IMR-90 (cell line): ENCODE measurements at regions not wholly inside any gene's neighbourhood (a gene's known extent, or its start where the extent isn't known, plus 50 kb on each side); places are given as distances from the start of the nearest gene placed in this dataset.

Experiments used
- ATAC-seq: fragments of 200-7000 bp; cut with Tn5 transposase; 2 replicates; pipeline ENCODE4 v1.9.1; 2020; ENCODE audit warnings: low read depth, mild to moderate bottlenecking, moderate library complexity
- BruUV-seq: library from RNA; stranded (reverse); fragments of 400-500 nt; replicated peaks from 2 replicates; lab custom pipeline; 2021; lab: Mats Ljungman, UMichigan
- CTCF ChIA-PET: fragments of 300-600 bp; formaldehyde crosslinking; extraction: SDS; loops from one replicate; lab custom pipeline; 2021; ENCODE audit warnings: antibody characterized with exemption; lab: Yijun Ruan, JAX
- POLR2A ChIA-PET: fragments of 300-600 bp; sonication (Branson Sonifier 250); formaldehyde crosslinking; loops from one replicate; lab custom pipeline; 2022; ENCODE audit warnings: antibody characterized with exemption; ENCODE audit not compliant: unreplicated experiment; lab: Charles Lee
- DNase-seq: peaks from one replicate; pipeline ENCODE4 v3.0.0; 2013
- H2AFZ ChIP-seq: replicated peaks from 2 replicates; pipeline ENCODE3; 2013; ENCODE audit warnings: low read length, mild to moderate bottlenecking; ENCODE audit not compliant: poor library complexity
- H2AK5ac ChIP-seq: 2 replicates; pipeline ENCODE4 v1.6.1; 2013; ENCODE audit warnings: low read depth, low read length, inconsistent platforms
- H2AK9ac ChIP-seq: replicated peaks from 2 replicates; pipeline ENCODE3; 2013; ENCODE audit warnings: mild to moderate bottlenecking, low read depth, low read length, moderate library complexity; ENCODE audit not compliant: poor library complexity
- H2BK120ac ChIP-seq: 2 replicates; pipeline ENCODE4 v1.6.1; 2013; ENCODE audit warnings: low read depth, low read length, inconsistent platforms
- H2BK15ac ChIP-seq: 3 replicates; pipeline ENCODE4 v1.6.1; 2013; ENCODE audit warnings: low read depth, low read length, inconsistent platforms
- H2BK20ac ChIP-seq: 2 replicates; pipeline ENCODE4 v1.6.1; 2013; ENCODE audit warnings: low read depth, mild to moderate bottlenecking, inconsistent platforms, low read length, moderate library complexity
- H2BK5ac ChIP-seq: 2 replicates; pipeline ENCODE4 v1.6.1; 2013; ENCODE audit warnings: mild to moderate bottlenecking, low read depth, low read length, inconsistent platforms; ENCODE audit not compliant: poor library complexity, severe bottlenecking
- H3K14ac ChIP-seq: replicated peaks from 2 replicates; pipeline ENCODE4 v1.6.1; 2013; ENCODE audit warnings: low read depth, low read length, inconsistent platforms
- H3K18ac ChIP-seq: 2 replicates; pipeline ENCODE4 v1.6.1; 2013; ENCODE audit warnings: low read depth, low read length, control low read depth
- H3K23ac ChIP-seq: 2 replicates; pipeline ENCODE4 v1.6.1; 2013; ENCODE audit warnings: low read depth, low read length, inconsistent platforms
- H3K27ac ChIP-seq: 2 replicates; pipeline ENCODE4 v1.5.1; 2013; ENCODE audit warnings: mild to moderate bottlenecking, control low read depth, low read length; ENCODE audit not compliant: insufficient read depth
- H3K27me3 ChIP-seq: 2 replicates; pipeline ENCODE4 v1.6.1; 2013; ENCODE audit warnings: low read length; ENCODE audit not compliant: control insufficient read depth, insufficient read depth
- H3K36me3 ChIP-seq: 2 replicates; pipeline ENCODE4 v1.6.1; 2013; ENCODE audit warnings: low read length, mixed read lengths; ENCODE audit not compliant: control insufficient read depth, insufficient read depth
- H3K4ac ChIP-seq: 2 replicates; pipeline ENCODE4 v1.6.1; 2013; ENCODE audit warnings: low read depth, low read length, inconsistent platforms
- H3K4me1 ChIP-seq: 2 replicates; pipeline ENCODE4 v1.6.1; 2013; ENCODE audit warnings: low read length, mixed read lengths; ENCODE audit not compliant: control insufficient read depth, insufficient read depth
- H3K4me2 ChIP-seq: 2 replicates; pipeline ENCODE4 v1.6.1; 2013; ENCODE audit warnings: low read depth, mild to moderate bottlenecking, control low read depth, low read length, moderate library complexity
- H3K4me3 ChIP-seq: 2 replicates; pipeline ENCODE4 v1.5.1; 2013; ENCODE audit warnings: low read depth, mild to moderate bottlenecking, control low read depth, low read length, moderate library complexity; ENCODE audit not compliant: insufficient read depth
- H3K56ac ChIP-seq: 2 replicates; pipeline ENCODE4 v1.6.1; 2013; ENCODE audit warnings: low read length, inconsistent platforms; ENCODE audit not compliant: insufficient read depth; ENCODE audit errors: extremely low read depth
- H3K79me1 ChIP-seq, 2 experiments: 2 replicates each; pipeline ENCODE4 v1.6.1; 2013; ENCODE audit warnings: low read length in 2 of 2, inconsistent platforms in 1 of 2, low read depth in 1 of 2
- H3K9ac ChIP-seq: 2 replicates; pipeline ENCODE4 v1.6.1; 2013; ENCODE audit warnings: low read depth, low read length, control low read depth
- H3K9me1 ChIP-seq: 2 replicates; pipeline ENCODE4 v1.6.1; 2013; ENCODE audit warnings: low read length, inconsistent platforms; ENCODE audit not compliant: insufficient read depth
- H3K9me3 ChIP-seq: 2 replicates; pipeline ENCODE4 v1.6.1; 2013; ENCODE audit warnings: low read length; ENCODE audit not compliant: control insufficient read depth, insufficient read depth
- H4K20me1 ChIP-seq: 2 replicates; pipeline ENCODE4 v1.6.1; 2013; ENCODE audit warnings: low read length, inconsistent platforms; ENCODE audit not compliant: insufficient read depth
- H4K5ac ChIP-seq: 2 replicates; pipeline ENCODE4 v1.6.1; 2013; ENCODE audit warnings: mild to moderate bottlenecking, low read depth, low read length, control low read depth
- H4K8ac ChIP-seq, 2 experiments: 2 replicates each; pipeline ENCODE4 v1.6.1; 2013; ENCODE audit warnings: low read depth in 2 of 2, low read length in 2 of 2, control low read depth in 1 of 2, inconsistent platforms in 1 of 2
- H4K91ac ChIP-seq: 2 replicates; pipeline ENCODE4 v1.6.1; 2013; ENCODE audit warnings: low read depth, low read length, inconsistent platforms; ENCODE audit not compliant: insufficient read depth
- CEBPB ChIP-seq: IDR thresholded peaks from 2 replicates; pipeline ENCODE4 v1.6.1; 2012; ENCODE audit warnings: low read depth, low read length, improper control_type of control experiment
- MAFK ChIP-seq: IDR thresholded peaks from 2 replicates; pipeline ENCODE4 v1.6.1; 2012; ENCODE audit warnings: low read depth, low read length, improper control_type of control experiment
- RCOR1 ChIP-seq: IDR thresholded peaks from 2 replicates; pipeline ENCODE4 v1.6.1; 2012; ENCODE audit warnings: mild to moderate bottlenecking, low read length, improper control_type of control experiment; ENCODE audit not compliant: insufficient replicate concordance
- WGBS, 2 experiments: methylation state at CpG; one replicate each; pipeline versions ENCODE4 v1.1.5 to v1.1.7; 2013; ENCODE audit warnings: missing lambda C conversion rate in 2 of 2; ENCODE audit not compliant: insufficient read length in 1 of 2; ENCODE audit errors: extremely low coverage in 2 of 2; 5-methylcytosine and 5-hydroxymethylcytosine counted together
- dilution Hi-C: fragments of 300-500 bp; cut with HindIII; formaldehyde crosslinking; loops from one replicate; pipeline ENCODE4 v1.14.3; 2018; ENCODE audit warnings: low sequenced_read_pairs; ENCODE audit not compliant: unreplicated experiment
- in situ Hi-C: fragments of 300-500 bp; cut with MboI; formaldehyde crosslinking; loops from 3 replicates; pipeline ENCODE4 v1.14.3; 2019; ENCODE audit warnings: low sequenced_read_pairs, inconsistent platforms, mixed read lengths
- intact Hi-C: fragments of 100-400 bp; cut with micrococcal nuclease; formaldehyde crosslinking; loops from 2 replicates; pipeline ENCODE4 v1.10.0; 2022
- TF ChIP-seq, protein P1 (sequence below): conservative IDR thresholded peaks from 2 replicates; pipeline ENCODE4 v1.5.1; 2012; ENCODE audit warnings: mild to moderate bottlenecking, low read depth, low read length, improper control_type of control experiment
- TF ChIP-seq, protein P2 (sequence below): fragments of 150-350 bp; IDR thresholded peaks from 2 replicates; pipeline ENCODE4 v1.6.1; 2016; ENCODE audit warnings: low read depth, mild to moderate bottlenecking, low read length, moderate library complexity, borderline replicate concordance

DNA sequence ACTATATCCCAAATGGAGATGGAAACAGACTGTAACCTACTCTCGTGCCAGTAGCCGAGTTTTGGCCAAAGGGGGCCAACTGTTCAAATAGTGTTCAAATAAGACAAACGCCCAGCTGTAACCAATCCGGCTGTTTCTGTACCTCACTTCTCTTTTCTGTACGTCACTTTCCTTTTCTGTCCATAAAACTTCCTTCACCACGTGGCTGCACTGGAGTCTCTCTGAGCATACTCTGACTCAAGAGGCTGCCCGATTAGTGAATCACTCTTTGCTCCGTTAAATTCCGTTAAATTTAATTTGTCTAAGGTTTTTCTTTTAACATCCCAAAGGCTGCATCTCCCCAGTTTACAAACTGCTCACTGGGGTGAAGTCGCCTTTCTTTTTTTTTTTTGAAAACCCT, 219.2 kb upstream of the P2RY1 start:
- Histone ChIP-seq H3K4ac (no peak overlapping the region), H3K9ac (no peak overlapping the region), H3K14ac (no peak overlapping the region), H3K4me3 (no peak overlapping the region), H3K27me3 (peaks cover 1% of the 10 kb centered on the region; the same call in 1 of the 2 replicates), H3K23ac (no peak overlapping the region), H3K79me1 (no peaks in the 10 kb centered on the region), H2AFZ (no peak overlapping the region), H3K4me1 (no peaks in the 10 kb centered on the region), H3K36me3 (no peaks in the 10 kb centered on the region), H2AK5ac (no peak overlapping the region), H2BK120ac (no peak overlapping the region), H3K18ac (no peak overlapping the region), H2AK9ac (no peak overlapping the region), H3K9me1 (no peaks in the 10 kb centered on the region), H2BK15ac (no peak overlapping the region), H3K27ac (no peak overlapping the region), H3K9me3 (no peaks in the 10 kb centered on the region), H2BK5ac (no peak overlapping the region), H3K4me2 (no peak overlapping the region), H4K5ac (no peak overlapping the region), H2BK20ac (no peak overlapping the region), H4K8ac (no peak overlapping the region), H4K20me1 (no peaks in the 10 kb centered on the region), H4K91ac (no peak overlapping the region), H3K56ac (no peak overlapping the region)
- no TSS peak for BruUV-seq
- dilution Hi-C loops (no loop called here), in situ Hi-C loops (no loop called here), intact Hi-C loops (no loop called here)
- CTCF ChIA-PET, result no interaction called here
- 76% methylated on average over 4 of the region's 10 CpGs; no CpG with 5 or more reads in 1 of the 2 experiments for WGBS, 2 experiments
- TF ChIP-seq MAFK, result no peak
- TF ChIP-seq, protein P1, sequence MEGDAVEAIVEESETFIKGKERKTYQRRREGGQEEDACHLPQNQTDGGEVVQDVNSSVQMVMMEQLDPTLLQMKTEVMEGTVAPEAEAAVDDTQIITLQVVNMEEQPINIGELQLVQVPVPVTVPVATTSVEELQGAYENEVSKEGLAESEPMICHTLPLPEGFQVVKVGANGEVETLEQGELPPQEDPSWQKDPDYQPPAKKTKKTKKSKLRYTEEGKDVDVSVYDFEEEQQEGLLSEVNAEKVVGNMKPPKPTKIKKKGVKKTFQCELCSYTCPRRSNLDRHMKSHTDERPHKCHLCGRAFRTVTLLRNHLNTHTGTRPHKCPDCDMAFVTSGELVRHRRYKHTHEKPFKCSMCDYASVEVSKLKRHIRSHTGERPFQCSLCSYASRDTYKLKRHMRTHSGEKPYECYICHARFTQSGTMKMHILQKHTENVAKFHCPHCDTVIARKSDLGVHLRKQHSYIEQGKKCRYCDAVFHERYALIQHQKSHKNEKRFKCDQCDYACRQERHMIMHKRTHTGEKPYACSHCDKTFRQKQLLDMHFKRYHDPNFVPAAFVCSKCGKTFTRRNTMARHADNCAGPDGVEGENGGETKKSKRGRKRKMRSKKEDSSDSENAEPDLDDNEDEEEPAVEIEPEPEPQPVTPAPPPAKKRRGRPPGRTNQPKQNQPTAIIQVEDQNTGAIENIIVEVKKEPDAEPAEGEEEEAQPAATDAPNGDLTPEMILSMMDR, result no peak
- no peak for TF ChIP-seq CEBPB
- no peak for TF ChIP-seq RCOR1
- TF ChIP-seq, protein P2, sequence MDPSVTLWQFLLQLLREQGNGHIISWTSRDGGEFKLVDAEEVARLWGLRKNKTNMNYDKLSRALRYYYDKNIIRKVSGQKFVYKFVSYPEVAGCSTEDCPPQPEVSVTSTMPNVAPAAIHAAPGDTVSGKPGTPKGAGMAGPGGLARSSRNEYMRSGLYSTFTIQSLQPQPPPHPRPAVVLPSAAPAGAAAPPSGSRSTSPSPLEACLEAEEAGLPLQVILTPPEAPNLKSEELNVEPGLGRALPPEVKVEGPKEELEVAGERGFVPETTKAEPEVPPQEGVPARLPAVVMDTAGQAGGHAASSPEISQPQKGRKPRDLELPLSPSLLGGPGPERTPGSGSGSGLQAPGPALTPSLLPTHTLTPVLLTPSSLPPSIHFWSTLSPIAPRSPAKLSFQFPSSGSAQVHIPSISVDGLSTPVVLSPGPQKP, result no peak
- POLR2A ChIA-PET, result no interaction called here
- ATAC-seq, result no peak
- DNase-seq, result peak; percentile 5
